Urinary bladder (tissue), 3 donors: ENCODE measurements at regions not wholly inside any gene's neighbourhood (a gene's known extent, or its start where the extent isn't known, plus 50 kb on each side); places are given as distances from the start of the nearest gene placed in this dataset.

ENCODE experiments used
- DNase-seq: peaks from one replicate; pipeline ENCODE4 v3.0.0-alpha.2; 2015; ENCODE audit errors: extremely low spot score
- H3K27ac ChIP-seq: one replicate; pipeline ENCODE4 v1.5.1; 2013; ENCODE audit warnings: low read depth, mild to moderate bottlenecking, moderate library complexity
- H3K36me3 ChIP-seq: one replicate; pipeline ENCODE4 v1.6.1; 2013; ENCODE audit warnings: mild to moderate bottlenecking, moderate library complexity; ENCODE audit not compliant: insufficient read depth
- H3K4me1 ChIP-seq: one replicate; pipeline ENCODE4 v1.6.1; 2013; ENCODE audit warnings: mild to moderate bottlenecking, moderate library complexity; ENCODE audit not compliant: insufficient read depth
- H3K4me3 ChIP-seq: one replicate; pipeline ENCODE4 v1.5.1; 2013; ENCODE audit warnings: low read depth, low read length
- WGBS: extraction: QIAGEN DNeasy Blood & Tissue Kit; methylation state at CpG from one replicate; pipeline ENCODE4 v1.1.7; 2013; 5-methylcytosine and 5-hydroxymethylcytosine counted together
- donor health status: healthy with polysubstance abuse.
- donor health status: healthy.

DNA sequence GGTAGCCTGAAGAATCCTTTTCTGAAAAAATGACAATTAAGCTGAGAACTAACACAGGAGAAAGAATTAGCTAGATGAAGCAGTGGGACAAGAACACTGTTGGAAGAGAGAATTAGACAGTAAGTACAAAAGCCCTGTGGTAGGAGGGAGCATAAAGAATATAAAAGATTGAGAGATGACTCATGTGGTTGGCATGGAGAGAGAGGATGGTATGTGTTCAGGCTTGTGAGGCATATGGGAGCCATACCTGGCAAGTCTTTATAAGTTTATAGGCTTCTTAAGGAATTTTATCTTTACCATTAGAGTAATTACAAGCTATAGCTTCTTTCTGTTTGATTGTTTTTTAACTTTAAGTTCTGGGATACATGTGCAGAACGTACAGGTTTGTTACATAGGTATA is 325.0 kb downstream of the ARL6IP6 start:
- H3K4me1 ChIP-seq, result no peaks in the 10 kb centered on the region
- no peak for DNase-seq
- H3K36me3 ChIP-seq, result no peaks in the 10 kb centered on the region
- WGBS, result 69% methylated on average over 1 of the region's 1 CpG
- H3K27ac ChIP-seq, result no peak overlapping the region
- H3K4me3 ChIP-seq, result no peak overlapping the region

DNA sequence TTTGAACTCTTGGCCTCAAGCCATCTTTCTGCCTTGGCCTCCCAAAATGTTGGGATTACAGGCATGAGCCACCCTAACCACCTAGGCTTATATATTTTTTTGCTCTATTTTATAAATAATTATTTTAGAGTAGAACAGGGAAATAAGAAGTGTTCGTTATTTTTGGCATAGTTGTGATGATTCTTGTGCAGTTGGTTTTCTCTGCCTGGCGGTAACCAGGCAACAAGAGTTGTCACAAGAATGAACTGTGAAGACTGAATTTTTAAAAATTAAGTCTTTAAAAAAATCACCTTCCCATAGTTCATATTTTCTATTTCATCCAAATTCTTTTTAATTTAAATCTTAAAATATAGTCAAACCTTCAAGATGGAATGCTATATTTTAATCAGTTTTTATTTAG is 310.2 kb downstream of the ARL6IP6 start:
- DNase-seq, result no peak
- no peaks in the 10 kb centered on the region for H3K4me1 ChIP-seq
- H3K36me3 ChIP-seq, result no peaks in the 10 kb centered on the region
- no peak overlapping the region for H3K27ac ChIP-seq
- WGBS, result 84% methylated on average over 2 of the region's 2 CpGs
- no peak overlapping the region for H3K4me3 ChIP-seq

DNA sequence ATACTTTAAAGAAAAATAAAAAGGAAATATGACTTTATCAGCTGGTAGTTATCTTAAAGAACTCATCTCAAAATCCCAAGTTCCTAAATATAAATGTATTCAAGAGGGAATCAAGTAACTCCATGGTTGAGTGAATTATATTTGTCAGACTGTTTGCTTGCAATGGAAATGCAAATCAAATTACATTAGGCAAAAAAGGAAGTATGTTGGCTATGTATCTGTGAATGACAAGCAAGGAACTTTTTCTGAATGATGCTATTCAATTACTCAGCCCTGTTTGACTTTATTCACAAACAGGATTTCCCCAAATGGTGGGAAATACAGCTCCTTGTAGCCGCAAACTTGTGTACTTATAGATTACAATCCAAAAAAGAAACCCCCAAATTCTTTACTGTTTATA is 309.1 kb downstream of the ARL6IP6 start:
- DNase-seq, result no peak
- no peaks in the 10 kb centered on the region for H3K4me1 ChIP-seq
- no peak overlapping the region for H3K27ac ChIP-seq
- H3K4me3 ChIP-seq, result no peak overlapping the region
- 90% methylated on average over 1 of the region's 1 CpG for WGBS
- H3K36me3 ChIP-seq, result no peaks in the 10 kb centered on the region

DNA sequence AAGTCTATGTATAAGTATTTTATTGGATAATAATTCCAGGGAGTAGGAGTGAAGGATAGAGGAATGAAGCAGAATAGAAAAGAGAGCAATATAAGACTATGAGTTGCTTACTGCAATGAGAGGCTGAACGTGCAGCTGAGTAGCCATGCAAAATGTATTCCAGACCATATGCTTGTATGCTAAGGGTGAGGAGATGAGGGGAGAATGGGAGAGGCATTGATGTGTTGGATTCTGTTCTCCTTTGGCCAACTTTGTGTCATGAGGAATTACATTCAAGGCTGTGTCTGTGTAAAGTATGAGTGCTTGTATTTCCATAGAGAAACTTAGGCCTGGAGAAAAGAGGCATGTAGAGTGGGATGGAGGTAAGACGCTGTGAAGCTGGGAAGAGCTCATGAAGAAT is 301.8 kb downstream of the ARL6IP6 start:
- H3K4me1 ChIP-seq, result no peaks in the 10 kb centered on the region
- no peak overlapping the region for H3K4me3 ChIP-seq
- H3K36me3 ChIP-seq, result no peaks in the 10 kb centered on the region
- H3K27ac ChIP-seq, result no peak overlapping the region
- DNase-seq, result no peak
- 76% methylated on average over 2 of the region's 2 CpGs for WGBS

DNA sequence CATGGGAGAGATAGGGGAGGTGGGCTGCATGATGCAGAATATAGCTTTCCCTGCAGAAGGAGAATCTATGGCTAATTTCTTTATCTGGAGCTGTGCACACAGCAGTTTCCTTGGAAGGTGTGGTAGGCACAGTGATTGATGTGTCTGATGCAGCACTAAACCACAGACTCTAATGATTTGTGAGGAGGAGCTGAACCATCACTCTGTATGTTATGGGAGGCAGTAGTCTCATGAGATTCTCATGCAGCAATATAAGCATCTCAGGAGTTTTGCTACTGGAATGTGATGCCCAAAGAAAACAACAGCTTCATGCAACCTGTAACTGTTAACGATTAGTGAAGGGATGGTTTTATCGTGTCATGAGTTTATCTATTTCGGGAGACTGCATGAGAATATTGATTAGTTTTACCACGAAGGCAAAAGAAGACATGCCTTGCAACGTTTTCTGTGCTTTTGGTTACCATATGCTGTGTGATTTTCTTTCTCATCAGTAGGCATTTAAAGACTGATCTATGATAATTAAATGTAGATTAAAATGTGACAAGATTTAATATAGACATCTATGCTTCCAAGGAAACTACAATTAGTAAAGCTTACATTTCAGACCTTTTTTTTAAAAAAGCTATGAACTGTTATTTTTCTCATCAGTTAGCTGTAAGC is 286.8 kb downstream of the ARL6IP6 start:
- H3K4me1 ChIP-seq, result no peaks in the 10 kb centered on the region
- no peak overlapping the region for H3K4me3 ChIP-seq
- DNase-seq, result no peak
- H3K36me3 ChIP-seq, result no peaks in the 10 kb centered on the region
- 76% methylated on average over 5 of the region's 5 CpGs for WGBS
- H3K27ac ChIP-seq, result no peak overlapping the region

DNA sequence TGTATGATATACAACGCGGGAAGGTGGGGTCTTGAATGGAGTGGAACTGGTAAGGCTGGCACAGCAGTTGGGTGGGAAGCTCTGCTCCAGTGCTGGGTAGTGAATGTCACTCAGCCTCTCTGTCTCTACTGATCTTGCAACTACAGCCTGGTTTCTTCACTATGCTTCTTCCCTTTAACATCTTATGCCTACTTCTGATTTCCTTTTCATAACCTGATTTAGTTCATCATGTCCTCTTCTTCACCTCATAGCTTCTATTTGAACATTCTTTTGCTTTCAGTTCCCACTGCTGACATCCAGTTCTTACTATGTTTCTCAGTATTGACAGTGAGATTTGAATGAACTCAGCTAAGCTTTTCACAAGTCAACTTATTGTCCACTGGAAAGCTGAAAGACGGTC is 286.2 kb downstream of the ARL6IP6 start:
- H3K4me3 ChIP-seq, result no peak overlapping the region
- no peak overlapping the region for H3K27ac ChIP-seq
- DNase-seq, result no peak
- WGBS, result 91% methylated on average over 3 of the region's 3 CpGs
- H3K4me1 ChIP-seq, result no peaks in the 10 kb centered on the region
- no peaks in the 10 kb centered on the region for H3K36me3 ChIP-seq

DNA sequence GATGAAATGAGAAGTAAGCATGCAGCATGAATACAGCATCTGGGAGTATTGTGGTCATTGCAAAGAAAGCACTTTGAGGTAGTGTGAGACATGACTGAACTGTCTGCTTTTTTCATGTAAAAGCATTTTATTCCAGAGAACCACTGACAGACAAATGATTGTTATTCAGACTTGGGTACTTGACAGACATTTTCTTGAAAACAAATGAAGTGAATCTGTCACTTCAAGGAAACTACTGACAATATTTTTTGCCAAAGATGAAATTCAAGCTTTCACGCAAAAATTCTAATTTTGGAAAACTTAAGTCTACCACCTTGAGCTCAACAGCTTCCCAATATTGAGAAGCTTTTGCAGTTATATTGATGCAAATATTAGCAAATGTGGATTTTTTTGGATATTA is 255.7 kb downstream of the ARL6IP6 start:
- Histone ChIP-seq H3K27ac (no peak overlapping the region), H3K4me3 (no peak overlapping the region), H3K36me3 (no peaks in the 10 kb centered on the region), H3K4me1 (no peaks in the 10 kb centered on the region)
- no peak for DNase-seq
- 0% methylated on average over 1 of the region's 1 CpG for WGBS

DNA sequence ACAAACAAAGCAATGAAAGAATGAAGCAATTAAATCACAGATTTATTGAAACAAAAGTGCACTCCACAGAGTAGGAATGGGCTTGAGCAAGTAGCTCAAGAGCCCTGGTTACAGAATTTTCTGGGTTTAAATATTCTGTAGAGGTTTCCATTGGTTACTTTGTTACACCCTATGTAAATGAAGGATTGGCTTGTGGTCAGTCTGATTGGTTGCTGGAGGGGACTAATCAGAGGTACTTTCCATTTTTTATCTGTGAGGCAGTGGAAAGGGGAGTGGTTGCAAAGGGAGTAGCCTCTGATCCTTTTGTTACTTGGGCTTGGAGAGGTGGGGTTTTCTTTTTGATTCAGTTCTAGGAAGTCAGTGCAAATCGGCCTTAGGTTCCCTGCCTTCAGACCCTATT is 253.3 kb downstream of the ARL6IP6 start:
- H3K27ac ChIP-seq, result no peak overlapping the region
- DNase-seq, result no peak

DNA sequence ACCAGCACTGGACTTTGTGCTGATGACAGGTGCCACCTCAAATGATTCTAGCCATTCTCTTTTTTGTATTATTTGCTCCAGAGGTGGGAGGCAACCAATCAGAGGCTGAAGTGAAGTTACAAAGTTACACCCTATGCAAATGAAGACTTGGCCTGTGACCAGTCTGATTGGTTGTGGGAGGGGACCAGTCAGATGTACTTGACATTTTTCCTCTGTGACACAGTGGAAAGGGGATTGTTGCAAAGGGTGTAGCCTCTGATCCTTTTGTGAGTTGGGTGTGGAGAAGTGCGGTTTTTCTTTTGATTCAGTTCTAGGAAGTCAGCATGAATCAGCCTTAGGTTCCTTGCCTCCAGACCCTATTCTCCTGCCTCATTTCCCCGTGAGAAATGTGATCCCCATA is 244.0 kb downstream of the ARL6IP6 start:
- Histone ChIP-seq H3K4me1 (no peaks in the 10 kb centered on the region), H3K4me3 (no peak overlapping the region), H3K36me3 (no peaks in the 10 kb centered on the region), H3K27ac (no peak overlapping the region)
- 58% methylated on average over 2 of the region's 2 CpGs for WGBS
- DNase-seq, result no peak

More for the DNA sequence above, 253.3 kb downstream of the ARL6IP6 start:
- WGBS, result 83% methylated on average over 1 of the region's 1 CpG
- no peaks in the 10 kb centered on the region for H3K36me3 ChIP-seq
- no peak overlapping the region for H3K4me3 ChIP-seq
- no peaks in the 10 kb centered on the region for H3K4me1 ChIP-seq

DNA sequence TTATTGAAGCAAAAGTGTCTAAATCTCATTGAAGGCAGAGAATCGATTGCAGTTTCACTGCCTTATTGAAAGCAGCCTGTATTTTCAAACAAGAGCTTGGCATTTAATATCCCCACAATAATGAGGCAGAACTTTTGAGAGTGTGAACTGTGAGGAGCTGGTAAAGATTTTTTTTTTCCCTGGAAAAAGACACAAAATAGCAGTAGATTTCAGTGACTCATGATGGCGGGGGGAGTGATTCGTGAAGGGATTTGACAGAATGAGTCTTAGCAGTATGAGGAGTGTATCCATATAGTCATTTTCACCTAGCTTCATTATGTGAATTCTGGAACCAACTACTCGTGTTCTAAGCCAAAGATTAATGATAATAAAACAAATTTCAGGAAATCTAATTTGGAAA is 242.9 kb downstream of the ARL6IP6 start:
- 73% methylated on average over 4 of the region's 4 CpGs for WGBS
- DNase-seq, result no peak
- Histone ChIP-seq H3K4me3 (no peak overlapping the region), H3K4me1 (no peaks in the 10 kb centered on the region), H3K27ac (no peak overlapping the region), H3K36me3 (no peaks in the 10 kb centered on the region)

DNA sequence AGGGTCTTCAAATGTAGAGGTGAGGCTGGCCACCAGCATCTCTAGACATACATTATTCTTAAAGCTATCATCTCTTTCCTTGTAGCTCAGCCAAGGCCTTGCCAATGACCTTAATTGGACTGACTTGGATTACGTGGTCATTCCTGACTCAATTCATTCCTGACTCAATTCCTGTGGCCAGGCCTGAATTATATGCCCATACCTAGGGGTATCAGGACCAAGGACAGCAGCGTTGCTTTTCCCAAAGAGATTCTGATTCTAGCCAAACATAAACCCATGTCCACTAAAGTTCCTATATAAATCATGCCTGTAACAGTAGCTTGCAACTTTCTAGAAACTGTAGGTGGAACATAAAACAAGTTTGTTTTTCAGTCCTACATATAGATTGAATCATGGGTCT is 231.7 kb downstream of the ARL6IP6 start:
- WGBS, result 39% methylated on average over 2 of the region's 2 CpGs
- no peak for DNase-seq

DNA sequence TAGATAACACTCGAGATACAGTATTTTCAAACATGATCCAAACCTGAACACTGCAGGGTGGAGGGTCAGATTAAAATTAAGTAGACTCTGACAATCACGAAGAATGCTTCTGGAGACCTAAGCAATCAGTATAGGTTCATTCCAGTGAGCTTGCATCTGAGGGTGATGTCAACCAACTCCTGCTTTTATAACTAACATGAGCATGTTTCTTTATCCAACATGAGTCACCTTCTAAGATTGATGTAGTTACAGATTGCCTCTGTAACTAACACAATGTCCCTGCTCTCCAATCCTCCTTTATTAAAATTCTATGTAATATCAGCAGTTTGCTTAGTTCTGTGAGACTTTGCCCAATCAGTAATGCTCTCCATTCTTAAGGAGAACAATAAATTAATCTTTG is 225.7 kb downstream of the ARL6IP6 start:
- no peak for DNase-seq
- Histone ChIP-seq H3K4me1 (no peaks in the 10 kb centered on the region), H3K4me3 (no peak overlapping the region), H3K36me3 (no peaks in the 10 kb centered on the region), H3K27ac (no peak overlapping the region)
- 60% methylated on average over 2 of the region's 2 CpGs for WGBS

More for the DNA sequence above, 231.7 kb downstream of the ARL6IP6 start:
- Histone ChIP-seq H3K4me1 (no peaks in the 10 kb centered on the region), H3K27ac (no peak overlapping the region), H3K36me3 (no peaks in the 10 kb centered on the region), H3K4me3 (no peak overlapping the region)

DNA sequence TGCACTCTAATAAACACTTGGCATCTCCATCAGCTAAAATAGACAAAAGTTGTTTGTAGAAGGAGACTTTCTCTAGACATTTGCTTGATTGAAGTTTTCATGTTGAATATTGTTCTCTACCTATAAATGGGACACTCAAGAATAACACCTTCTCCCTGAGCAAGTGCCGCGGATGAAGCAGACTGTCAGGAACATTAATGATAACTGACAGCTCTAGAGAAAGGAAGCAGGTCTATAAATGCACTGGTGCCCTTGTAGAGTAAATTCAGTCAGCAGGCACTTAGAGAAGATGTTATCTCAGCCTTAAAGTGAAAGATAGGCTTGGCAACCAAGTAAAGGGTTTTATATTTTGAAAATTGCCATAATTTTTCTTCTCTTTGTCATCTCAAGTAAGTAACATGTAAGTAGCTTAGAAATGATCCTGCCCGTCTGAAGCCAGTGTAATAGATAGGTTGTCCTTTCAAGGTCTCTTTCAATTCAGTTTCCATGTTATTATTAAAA is 224.6 kb downstream of the ARL6IP6 start:
- 73% methylated on average over 1 of the region's 3 CpGs for WGBS
- no peak for DNase-seq
- no peak overlapping the region for H3K4me3 ChIP-seq
- H3K36me3 ChIP-seq, result no peaks in the 10 kb centered on the region
- no peak overlapping the region for H3K27ac ChIP-seq
- no peaks in the 10 kb centered on the region for H3K4me1 ChIP-seq

DNA sequence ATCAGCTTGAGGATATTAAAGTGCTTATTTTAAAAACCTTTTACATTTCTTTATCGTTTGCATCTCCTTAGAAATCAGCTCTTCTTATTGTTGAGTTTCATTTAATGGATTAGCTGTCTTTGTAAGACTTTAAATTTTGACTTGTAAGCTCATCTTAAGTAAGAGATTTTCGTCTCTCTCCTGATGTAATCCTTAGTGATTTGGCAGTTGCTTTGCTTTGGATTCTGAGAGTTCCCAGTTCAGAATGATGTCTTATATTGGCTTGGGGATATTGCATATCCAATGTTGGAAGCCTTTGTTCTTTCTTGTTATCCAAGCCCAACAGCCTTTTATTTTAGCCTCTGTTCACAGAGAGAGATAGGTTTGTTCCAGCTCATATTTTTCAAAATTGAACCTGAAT is 212.1 kb downstream of the ARL6IP6 start:
- Histone ChIP-seq H3K36me3 (no peaks in the 10 kb centered on the region), H3K27ac (no peak overlapping the region), H3K4me3 (no peak overlapping the region), H3K4me1 (no peaks in the 10 kb centered on the region)
- WGBS, result 44% methylated on average over 2 of the region's 2 CpGs
- DNase-seq, result no peak

DNA sequence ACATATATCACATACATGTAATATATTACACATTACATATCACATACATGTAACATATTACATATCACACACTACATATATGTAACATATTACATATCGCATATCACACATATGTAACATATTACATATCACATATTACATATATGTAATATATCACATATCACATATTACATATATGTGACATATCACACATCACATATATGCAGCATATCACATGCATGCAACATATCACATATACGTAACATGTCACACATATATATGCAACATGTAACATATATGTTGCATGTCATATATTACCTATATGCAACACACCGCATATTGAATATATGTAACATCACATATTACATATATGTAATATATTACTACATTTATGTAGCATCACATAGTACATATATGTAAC is 211.2 kb downstream of the ARL6IP6 start:
- Histone ChIP-seq H3K36me3 (no peaks in the 10 kb centered on the region), H3K4me3 (no peak overlapping the region), H3K4me1 (no peaks in the 10 kb centered on the region), H3K27ac (no peak overlapping the region)
- DNase-seq, result no peak
- 96% methylated on average over 3 of the region's 3 CpGs for WGBS
